ENCODE measurements at regions not wholly inside any gene's neighbourhood (a gene's known extent, or its start where the extent isn't known, plus 50 kb on each side); places are given as distances from the start of the nearest gene placed in this dataset.
A peak's percentile ranks its signal among the peaks of the same experiment; 100 is the strongest.

- no peak for DNase-seq (ENCODE audit: low read depth in 2 of 2)
These were observed 261.2 kb downstream of the SKIDA1 start for GRCh38 chr10:21264271-21264670.

GRCh38 chr10:21263839-21264238 lies 261.6 kb downstream of the SKIDA1 start:
- no peak for DNase-seq (ENCODE audit: low read depth in 2 of 2)

DNA sequence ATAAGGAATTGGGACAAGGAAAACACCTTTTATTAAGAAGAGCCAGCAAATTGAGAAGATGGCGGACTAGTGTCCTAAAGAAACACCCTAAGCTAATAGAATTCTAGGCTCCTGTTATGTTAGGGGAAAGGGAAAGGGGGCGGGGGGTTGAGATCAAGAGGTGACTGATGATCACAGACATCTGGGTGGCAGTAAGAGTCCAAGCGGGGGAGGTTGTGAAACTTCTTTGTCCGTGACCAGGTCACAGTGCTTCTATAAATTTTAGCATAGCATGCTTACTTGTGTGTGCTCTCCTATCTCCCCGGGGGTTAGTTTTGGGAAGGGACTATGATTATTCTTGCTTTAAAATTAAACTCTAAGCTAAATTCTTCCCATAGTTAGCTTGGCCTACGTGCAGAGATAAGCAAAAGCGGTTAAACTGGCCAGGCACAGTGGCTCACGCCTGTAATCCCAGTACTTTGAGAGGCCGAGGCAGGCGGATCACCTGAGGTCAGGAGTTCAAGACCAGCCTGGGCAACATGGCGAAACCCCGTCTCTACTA lies 262.1 kb downstream of the SKIDA1 start:
- no peak for DNase-seq (ENCODE audit: low read depth in 2 of 2)

DNA sequence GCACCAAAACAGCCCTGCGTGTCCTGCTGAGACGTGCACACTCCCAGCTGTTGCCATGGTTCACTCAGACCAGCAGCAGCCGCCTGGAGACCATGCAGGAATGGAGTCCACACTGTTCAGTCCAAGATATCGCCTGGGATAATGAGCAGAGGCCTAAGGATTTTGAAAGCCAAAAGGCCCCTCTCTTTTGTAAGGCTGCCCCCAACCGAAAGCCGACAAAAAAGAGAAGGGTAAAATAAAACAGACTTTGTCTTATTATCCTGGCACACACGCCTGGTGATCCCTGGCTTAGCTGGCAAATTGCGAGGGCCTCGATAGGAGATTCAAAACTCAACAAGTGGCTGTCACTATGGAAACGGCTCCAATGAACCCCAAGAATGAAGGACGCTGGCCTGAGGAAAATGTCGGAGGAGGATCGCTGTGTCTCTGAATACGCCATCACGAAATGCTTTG lies 263.6 kb downstream of the SKIDA1 start:
- DNase-seq (ENCODE audit: low read depth in 2 of 2) = no peak

DNA sequence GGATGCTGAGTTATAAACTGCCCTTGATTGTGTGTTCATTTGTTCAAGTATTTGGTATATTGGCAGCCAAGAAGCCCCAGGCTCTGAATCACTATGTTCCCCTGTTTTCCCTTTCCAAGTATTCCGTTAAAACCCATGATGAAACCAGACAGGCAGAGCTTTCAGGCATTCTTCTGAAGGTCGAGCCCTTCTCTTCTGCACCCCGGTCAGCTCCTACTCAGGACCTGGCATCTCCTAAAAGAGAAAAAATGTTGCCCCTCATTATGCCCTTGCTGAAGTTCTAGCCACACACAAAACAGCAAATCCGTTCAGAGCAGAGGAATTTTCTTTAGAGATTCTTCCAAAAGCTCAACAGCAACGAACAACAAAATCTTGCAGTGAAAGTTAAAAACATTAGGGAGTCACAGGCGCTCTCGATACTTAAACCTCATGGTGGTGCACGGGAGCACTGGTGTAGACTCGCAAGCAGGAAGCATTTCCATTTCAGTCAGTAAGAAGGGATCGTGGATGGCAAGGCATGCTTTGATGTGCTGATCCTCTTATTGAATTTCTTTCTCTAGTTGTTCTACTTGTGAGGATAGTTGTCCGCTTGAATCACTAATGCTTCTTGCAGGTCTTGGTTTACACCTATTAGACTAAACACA lies 264.9 kb downstream of the SKIDA1 start:
- DNase-seq (ENCODE audit: low read depth in 2 of 2) = no peak

DNA sequence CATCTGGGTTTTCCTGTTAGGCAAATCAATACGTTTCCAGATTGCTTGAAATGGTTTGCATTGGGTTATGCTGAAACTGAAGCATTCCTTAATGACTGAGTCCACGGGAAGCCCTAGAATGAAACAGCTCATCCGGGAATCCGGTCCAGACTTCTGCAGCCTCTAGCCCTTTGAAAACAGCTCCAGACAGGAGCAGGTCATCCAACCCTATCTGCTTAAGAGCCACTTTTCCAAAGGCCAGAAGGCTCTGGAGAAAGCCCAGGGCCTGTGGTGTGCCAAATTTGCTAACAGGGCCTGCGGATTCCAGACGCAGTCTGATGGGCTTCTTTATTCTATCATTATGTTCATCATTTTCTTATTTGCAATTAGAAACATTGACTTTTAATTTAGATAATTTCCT lies 265.4 kb downstream of the SKIDA1 start:
- no peak for DNase-seq (ENCODE audit: low read depth in 2 of 2)

DNA sequence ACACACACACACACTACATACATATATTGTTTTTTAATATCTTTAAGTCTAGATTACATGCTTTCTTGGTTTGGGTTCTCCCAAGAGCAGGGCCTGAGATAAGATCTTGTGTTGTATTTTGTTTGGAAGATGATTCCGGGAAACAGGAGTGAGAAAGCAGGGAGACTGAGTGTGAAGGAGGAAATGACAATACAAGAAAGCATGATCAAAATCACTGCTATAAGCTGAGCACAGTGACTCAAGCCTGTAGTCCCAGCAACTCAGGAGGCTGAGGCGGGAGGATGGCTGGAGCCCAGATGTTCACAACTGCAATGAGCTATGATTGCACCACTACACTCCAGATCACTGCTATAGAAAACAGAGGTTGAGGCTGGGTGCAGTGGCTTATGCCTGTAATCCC lies 267.6 kb downstream of the SKIDA1 start:
- peak in 1 of 2 donors; percentile 33 for DNase-seq (ENCODE audit: low read depth in 2 of 2)

GRCh38 chr10:21257191-21257590 lies 268.3 kb downstream of the SKIDA1 start:
- no peak for DNase-seq (ENCODE audit: low read depth in 2 of 2)

DNA sequence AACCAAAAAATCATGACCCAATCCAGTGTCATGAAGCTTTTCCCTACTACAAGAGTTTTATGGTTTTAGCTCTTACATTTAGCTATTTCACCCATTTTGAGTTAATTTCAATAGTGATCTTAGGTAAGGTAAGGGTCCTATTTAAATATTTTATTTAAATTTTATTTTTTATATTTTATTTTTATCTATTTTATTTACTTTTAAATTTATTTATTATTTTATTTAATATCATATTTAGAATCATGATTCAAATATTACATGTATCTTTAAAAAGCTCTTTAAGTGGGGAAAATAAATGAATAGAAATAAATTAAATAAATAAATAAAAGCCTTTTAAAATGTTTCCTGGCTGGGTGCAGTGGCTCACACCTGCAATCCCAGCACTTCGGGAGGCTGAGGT lies 276.0 kb downstream of the SKIDA1 start:
- no peak for DNase-seq (ENCODE audit: low read depth in 2 of 2)

GRCh38 chr10:21247592-21247991 lies 277.9 kb downstream of the SKIDA1 start:
- DNase-seq (ENCODE audit: low read depth in 2 of 2) = no peak

- no peak for DNase-seq (ENCODE audit: low read depth in 2 of 2)
These were observed 279.3 kb downstream of the SKIDA1 start for GRCh38 chr10:21246178-21246577.

DNA sequence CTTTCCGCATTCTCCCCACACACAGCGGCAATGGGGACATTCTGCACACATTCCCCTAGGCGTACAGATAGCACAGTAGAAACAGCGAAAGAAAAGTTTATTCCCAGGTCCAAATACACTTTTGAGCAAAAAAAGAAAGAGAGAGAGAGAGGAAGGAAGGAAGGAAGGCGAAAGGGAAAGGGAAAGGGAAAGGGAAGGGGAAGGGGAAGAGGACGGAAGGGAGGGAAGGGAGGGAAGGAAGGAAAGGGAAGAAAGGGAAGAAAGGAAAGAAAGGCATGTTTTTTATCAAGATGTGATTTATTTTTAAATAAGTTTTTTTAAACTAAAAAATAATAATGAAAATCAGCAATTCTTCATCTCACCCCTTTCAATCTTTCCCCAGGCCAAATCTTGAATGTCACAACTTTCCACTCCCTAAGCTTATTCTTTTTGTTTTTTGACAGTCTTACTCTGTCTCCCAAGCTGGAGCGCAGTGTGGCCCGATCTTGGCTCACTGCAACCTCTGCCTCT lies 281.7 kb downstream of the SKIDA1 start:
- no peak for DNase-seq (ENCODE audit: low read depth in 2 of 2)

DNA sequence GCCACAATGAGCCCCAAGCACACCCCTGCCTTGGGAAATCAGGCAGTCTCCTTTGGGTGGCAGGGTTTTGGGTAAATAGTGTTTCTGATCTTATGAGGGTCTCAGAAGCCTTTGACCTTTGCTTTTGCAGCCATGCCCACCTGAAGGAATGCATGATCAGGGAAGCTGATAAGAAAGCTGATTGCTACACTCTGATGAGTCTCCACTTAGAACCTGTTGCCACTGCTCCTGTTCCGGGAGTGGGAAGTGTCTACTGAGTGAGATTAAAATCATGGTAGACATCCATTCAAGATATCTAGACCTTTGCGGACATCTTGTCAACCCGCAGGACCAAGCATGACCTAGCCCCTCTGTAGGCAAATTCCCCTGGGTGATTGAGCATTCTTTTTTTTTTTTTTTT lies 282.6 kb downstream of the SKIDA1 start:
- DNase-seq (ENCODE audit: low read depth in 2 of 2) = no peak

DNA sequence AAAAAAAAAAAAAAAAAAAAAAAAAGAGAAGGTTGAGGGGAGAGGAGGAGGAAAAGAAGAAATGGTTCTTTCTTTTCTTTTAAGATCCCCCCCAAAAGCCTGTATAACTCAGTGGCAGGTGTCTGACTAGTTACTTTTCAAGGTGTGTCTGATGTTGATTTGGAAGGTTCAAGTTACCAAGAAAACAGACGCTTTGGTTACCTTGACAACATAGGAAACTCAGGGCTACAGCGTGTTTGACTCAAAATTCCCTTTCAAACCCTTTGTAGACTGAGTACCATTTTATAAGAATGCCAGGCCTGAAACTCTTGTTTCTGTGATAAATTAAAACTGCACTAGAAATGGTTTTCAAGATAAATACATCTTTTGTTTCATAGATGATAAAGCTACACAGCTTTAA lies 286.8 kb downstream of the SKIDA1 start:
- DNase-seq (ENCODE audit: low read depth in 2 of 2) = no peak

DNA sequence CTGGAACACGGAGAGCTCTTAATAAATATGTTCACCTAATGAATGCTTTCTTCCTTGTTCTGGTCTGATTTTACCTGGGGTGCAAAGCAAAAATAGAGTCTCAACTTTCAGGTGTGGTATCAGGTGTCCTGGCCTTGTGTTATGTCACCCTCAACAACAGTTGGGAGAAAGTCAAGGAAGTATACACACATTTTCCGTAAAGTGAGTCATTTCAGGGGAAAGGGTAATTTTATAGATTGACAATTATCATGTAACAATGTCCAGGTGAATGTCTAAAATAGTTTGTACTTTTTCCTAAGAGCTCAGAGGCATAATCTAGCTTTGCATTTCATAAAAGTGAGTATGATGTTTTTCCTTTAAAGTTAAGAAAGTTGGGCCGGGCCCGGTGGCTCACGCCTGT lies 287.4 kb downstream of the SKIDA1 start:
- DNase-seq (ENCODE audit: low read depth in 2 of 2) = no peak

- DNase-seq (ENCODE audit: low read depth in 2 of 2) = no peak
These were observed 290.7 kb downstream of the SKIDA1 start for GRCh38 chr10:21234761-21235160.

DNA sequence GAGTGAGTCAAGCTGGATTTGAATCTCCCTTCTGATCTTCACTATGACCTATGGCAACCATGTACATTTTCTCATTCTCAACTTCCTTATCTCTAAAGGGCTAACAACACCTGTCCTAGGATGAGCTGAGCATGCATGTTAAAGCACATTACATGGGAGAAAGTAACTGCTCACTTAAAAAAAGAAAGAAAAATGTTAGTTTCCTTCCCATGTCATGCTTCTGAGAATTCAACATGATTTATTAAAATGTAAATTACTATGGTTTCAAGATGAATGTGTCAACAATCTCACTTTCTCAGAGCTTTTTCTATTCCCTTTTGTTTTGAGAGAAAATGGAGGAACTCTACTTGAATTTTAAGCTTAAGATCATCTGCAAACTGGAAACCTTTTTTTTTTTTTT lies 295.3 kb downstream of the SKIDA1 start:
- DNase-seq (ENCODE audit: low read depth in 2 of 2) = no peak

DNA sequence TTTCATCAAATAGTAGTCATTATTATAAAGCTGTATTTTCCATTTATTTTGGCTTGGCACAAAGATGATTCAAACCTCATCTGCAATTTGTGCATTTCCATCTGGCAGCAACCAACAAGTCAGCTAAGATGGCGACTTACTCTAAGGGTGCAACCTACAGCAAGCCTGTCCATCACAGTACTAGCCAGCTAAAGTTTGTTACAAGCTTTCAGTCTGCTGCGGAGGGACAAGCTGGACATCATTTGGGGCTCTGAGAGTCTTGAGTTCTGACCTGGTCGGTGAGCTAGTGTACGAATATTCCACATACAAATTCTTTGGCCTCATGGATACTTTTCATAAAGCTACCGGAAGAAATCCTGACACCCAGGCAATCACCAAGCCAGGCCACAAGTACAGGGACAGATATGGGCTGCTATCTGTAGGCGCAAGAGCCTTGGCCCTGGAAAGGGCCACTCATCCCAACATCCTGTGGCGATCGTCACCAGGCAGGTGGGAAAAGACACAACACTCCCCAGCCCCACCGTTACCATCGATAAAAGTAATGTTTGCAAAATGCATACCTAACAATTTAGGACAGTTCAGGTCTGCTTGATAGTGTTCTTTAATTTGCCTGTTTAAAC lies 307.6 kb downstream of the SKIDA1 start:
- no peak for DNase-seq (ENCODE audit: low read depth in 2 of 2)

DNA sequence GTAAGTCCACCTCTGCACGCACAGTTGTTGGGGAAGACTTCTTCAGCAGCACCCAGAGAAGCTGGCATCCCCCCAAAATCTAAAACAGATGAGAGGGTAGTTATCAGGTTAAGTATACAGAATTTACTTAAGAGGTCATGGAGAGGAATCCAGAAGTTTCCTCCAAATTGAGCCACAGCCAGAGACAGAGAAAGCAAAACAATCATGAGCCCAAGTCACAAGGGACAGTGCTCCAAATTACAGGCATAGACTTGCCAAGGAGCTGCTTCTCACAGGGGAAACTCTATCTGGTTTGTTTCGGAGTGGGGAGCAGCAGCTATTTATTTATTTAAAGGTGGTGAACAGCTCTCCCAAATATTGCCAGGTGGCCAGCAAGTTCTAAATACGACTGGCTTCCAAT lies 308.4 kb downstream of the SKIDA1 start:
- DNase-seq (ENCODE audit: low read depth in 2 of 2) = no peak

DNA sequence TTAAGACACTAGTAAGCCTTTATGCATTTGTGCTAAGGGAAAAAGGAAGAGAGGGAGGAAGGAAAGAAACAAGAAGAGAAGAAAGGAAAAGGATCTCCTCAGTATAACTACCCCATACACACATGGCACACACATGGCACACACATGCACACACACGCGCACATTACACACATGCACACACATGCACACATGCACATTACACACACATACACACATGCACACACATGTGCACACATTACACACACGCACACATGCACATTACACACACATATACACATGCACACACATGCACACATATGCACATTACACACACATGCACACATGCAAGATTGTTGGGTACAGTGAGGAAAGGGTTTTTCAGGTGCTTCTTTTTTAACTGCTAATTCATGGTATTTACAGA lies 311.2 kb downstream of the SKIDA1 start:
- no peak for DNase-seq (ENCODE audit: low read depth in 2 of 2)

- DNase-seq (ENCODE audit: low read depth in 2 of 2) = no peak
These were observed 312.1 kb downstream of the SKIDA1 start for GRCh38 chr10:21213381-21213780.

DNA sequence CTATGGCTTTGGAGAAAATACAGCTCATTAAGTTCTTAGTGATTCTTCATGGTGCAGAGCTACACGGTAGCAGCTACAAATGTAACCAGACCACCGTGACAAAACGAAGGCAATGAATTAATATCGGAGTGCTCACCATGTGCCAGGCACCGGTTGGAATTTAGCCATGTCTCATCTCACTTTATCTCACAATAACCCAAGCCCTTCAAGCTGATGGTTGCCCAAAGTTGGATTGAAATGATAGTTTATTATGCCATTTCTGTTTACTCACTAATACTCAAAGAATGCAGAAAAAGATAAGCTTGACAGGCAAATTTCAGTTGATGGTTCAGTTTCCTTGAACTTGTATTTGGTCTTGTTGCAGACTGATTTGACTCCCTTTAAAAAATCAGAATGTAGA lies 312.6 kb downstream of the SKIDA1 start:
- DNase-seq (ENCODE audit: low read depth in 2 of 2) = no peak

DNA sequence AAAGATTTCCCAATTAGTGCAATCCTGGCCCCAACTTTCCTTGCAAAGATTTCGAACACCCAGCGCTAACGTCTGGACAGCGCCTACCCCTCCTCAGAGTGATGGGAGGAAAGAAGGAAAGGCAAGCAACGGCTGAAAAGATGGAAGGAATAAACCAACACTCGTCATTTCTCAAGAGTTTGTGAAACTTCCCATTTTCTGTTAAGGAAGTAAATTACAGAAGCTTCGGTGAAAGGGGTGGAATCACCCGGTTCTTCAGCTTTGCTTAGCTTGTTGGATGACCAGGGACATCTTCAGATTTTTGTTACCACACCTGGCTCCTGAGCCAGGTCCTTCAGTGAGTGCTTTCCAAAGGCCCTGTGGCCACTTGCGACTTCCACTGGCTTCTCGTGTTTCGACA lies 313.1 kb downstream of the SKIDA1 start:
- no peak for DNase-seq (ENCODE audit: low read depth in 2 of 2)

All from dermis microvascular lymphatic vessel endothelial cell (primary cell).